Right renal pelvis (tissue), 4 donors: ENCODE measurements at regions not wholly inside any gene's neighbourhood (a gene's known extent, or its start where the extent isn't known, plus 50 kb on each side); places are given as distances from the start of the nearest gene placed in this dataset.

Experiments
- DNase-seq, 4 donors: peaks; one replicate each; pipeline ENCODE4 v3.0.0-alpha.2; 2013; ENCODE audit warnings: low read depth in 4 of 4, low spot score in 3 of 4, missing footprints in 1 of 4

DNA sequence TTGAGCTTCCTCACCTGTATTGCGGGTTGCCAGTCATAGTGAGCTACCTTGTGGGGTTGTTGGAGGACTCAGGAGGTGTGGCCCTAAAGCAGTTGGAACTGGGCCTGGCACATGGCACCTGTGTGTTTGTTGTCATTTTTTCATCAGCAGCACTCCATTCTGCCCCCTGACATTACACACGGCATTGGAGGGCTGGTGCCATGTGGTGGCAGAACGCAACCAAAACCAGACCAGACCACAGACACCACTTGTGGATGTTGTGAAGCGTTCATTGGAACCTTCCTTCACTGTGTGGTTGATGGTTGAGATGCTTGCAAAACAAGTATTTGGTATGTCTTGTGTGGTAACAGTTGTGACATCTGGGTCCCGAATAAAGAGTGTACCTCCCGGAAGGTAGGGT is 113.2 kb upstream of the ERCC6L2 start:
- no peak for DNase-seq

DNA sequence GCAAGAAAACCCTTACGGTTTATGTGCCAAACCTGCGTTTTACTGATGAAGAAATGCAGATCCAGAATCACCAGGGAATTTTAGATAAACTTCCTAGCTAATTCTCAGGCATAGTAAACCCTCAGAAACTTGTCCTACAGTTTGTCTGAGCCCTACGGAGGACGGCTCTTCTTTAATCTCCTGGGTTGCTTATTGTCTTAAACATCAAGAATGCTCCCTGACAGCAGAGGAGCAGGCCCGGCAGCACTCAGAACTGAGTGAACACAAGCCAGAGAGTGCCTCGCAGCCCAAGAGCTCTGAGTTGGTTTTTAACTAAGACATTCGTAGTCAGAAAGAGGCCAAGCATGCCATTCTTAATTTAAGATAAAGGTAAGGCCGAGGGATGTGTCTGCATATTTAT is 114.7 kb upstream of the ERCC6L2 start:
- DNase-seq: no peak

- DNase-seq: no peak
Observed at GRCh38 chr9:95757439-95757838, 118.1 kb upstream of the ERCC6L2 start.

DNA sequence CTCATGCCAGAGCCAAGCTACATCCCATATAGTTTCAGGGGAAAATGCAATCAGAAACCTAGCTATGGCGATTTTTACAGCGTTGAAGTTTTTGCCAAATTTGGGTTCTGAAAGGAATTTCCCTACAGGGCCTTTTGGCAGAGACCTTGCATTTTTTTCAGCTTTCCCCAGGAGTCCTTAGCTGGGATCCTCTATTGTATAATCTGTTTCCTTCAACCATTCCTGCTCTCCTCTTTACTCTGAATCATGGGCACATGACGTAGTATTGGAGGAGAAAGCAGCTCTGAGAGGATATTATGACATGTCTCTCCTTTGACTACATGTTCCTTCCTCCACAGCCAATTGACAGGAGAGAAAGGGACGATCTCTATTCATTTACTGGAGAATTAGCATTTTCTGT is 118.5 kb upstream of the ERCC6L2 start:
- DNase-seq: no peak

DNA sequence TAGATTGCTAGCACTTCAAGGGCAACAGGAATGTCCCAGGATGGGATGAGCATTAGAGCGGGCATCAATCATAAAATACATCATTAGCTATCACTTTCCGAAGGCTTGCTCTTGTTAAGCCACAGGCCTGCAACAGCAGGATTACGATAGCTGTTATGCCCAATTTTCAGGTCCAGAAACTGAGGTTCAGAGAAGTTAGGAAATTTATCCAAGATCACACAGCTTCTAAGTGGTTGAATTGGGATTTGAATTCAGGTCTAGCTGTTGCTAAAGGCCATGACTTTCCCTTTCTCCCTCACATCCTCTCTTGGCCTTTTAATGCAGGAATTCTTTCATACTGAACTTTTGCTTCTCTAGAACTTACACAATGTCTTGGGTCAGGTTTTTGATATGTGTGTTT is 119.4 kb upstream of the ERCC6L2 start:
- DNase-seq: no peak

GRCh38 chr9:95755421-95755730 is 120.1 kb upstream of the ERCC6L2 start:
- no peak for DNase-seq

- no peak for DNase-seq
Observed at GRCh38 chr9:95754533-95755420, 120.7 kb upstream of the ERCC6L2 start.

DNA sequence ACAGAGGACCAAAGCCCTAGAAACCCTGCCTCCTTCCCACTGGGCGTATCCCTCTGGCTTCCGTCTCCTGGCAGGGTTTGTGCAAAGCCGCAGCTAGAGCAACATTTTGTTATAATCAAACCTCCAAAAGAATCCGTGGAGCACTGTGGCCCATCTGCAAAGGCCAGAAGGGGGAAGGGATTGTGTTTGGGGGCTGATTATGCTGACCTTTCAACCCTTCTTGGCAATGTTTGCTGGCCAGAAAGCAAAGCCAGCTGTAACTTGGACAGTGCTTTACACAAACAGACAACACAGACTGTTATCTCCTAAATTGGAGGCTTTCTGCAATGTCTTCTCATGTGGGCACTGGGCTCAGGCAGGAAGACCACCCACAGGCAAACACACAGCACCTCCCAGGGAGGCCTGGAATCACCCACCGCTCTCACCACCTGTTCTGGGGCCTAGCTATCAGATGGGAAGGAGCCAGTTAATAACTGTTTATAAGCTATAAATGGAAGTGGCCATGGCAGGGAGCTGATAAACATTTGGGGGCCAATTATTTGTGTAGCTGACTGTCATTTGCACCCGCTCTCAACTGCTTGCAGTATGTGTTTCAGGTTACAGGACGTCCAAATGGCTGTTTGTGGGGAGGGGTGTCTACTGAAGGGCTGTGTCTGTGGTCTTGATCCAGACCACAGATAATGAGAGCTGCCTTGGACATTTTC is 121.6 kb upstream of the ERCC6L2 start:
- no peak for DNase-seq

DNA sequence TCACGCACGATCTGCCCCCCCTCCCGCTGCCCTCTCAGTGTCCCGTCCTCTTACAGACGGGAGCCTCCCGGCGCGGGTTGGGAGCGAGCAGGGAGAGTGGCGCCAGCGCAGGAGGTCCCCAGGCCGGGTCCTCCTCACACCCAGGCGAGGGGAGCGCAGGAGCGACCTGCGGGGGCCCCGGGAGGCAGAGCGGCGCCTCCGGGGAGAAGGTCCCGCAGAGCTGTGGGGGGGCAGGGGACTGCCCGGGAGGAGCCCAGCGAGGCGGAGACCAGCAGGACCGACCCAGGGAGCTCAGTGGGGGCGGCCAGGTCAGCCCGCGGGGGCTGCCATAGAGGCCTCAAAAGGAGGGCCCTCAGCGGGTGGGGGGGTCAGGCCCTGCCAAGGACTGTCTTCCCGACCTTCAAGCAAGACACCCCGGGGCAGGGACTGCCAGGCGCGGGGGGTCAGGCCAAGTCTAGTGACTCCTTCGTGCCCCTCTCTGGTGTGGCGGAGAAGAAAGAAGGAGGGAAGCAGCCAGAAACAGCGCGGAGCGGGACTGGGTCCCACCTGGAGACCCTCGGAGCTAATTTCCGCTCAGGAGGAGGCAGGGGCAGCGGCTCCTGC is 123.3 kb upstream of the ERCC6L2 start:
- no peak for DNase-seq

GRCh38 chr9:95751520-95751790 is 124.0 kb upstream of the ERCC6L2 start:
- DNase-seq: no peak

DNA sequence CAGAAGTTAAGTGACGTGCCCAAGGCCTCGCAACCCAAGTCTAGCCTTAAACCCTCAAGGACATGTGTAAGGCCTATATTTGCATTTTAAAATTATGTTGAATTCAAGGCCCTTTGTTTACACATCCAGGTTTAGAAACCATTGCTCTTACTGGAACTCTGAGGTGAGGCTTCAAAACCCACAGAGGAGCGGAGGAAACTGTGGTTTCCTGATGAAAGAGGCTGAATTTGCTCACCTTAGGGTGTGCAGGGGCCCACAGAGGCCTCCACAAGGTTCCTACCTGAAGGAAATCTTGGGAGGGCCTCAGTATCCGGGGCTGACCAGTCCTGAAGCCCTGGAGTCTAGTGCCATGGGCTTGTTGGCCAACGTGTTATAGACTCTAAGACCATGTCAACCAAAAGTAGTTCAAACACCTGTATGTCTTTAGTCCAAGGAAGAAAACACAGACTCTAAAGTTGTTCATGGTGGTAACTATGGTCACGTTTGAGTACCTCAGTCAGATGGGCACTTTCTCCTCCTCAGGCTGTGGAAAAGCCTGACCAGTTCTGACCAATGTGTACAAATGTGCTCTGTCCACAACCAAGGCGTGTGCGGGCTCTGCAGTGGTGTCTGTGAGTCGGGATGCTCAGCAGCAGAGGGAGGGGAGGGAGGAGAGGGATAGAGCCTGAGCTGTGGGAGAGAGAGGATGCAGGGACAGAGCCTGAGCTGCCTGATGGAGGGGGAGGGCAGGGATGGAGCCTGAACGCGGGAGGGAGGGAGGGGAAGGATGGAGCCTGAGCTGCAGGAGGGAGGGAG is 124.6 kb upstream of the ERCC6L2 start:
- DNase-seq: no peak

DNA sequence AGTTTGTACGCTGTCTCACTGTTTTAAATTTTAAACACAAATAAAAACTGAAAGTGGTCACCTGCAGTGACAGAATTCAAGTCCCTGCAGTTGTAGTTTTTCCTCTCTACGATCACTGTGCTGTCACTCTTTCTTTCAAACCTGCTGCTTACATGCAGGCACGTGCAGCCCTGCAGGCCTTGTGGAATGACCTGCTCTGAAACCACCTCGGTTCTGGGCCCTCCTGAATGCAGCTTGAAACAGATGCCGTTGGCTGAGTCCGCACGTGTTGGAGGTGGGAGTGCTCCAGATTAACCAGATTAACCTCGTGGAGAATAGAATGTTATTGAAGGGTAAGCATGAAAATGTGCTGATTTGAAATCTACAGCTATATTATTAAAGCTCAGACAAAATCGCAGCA is 126.0 kb upstream of the ERCC6L2 start:
- DNase-seq: no peak

DNA sequence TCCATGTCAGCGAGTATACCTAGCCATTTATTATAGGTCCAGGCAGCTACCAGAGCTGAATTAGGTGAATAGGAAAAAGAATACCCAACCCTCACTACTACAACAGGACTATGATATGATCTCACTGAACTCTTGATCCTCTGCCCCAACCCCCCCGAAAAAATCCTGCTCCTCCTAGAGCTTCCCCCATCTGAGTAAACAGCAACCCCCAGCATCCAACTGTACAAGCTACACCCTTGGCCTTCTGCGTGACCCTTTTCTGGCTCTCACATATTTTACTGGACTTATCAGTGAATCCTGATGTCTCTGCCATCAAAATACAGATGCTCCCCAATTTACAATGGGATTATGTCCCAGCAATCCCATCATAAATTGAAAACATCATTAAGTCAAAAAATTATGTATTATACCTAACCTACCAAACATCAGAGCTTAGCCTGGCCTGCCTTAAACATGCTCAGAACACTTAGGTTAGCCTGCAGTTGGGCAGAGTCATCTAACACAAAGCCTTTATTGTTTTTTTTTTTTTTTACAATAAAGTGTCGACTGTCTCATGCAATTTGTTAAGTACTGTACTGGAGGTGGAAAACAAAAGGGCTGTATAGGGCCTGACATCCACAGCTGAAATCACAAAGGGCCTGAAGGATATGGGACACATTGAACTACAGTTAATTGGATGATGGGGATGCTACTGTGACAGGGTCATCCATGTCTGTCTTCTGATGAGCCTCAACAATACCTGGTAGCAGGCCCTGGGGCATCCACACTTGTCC is 128.9 kb upstream of the ERCC6L2 start:
- DNase-seq: no peak

- no peak for DNase-seq
Observed at GRCh38 chr9:95742821-95743220, 132.7 kb upstream of the ERCC6L2 start.

DNA sequence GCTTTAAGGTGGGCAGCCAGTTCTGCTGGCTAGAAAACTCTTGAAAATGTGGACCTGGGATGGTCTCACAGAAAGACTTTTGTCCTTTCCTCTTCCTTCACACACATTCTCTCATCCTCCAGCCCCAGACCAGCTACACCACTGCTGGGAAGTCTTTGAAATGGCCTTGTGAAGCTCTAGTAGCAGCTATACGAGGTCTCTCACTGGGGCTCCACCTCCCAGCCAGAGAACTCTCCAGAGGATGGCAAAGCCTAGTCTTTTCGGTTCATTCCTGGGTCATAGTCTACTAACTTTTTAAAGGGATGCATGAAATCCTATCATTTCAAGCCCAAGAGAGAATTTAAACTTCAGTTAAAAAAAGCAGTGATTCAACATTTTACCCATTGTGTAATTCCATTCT is 133.9 kb upstream of the ERCC6L2 start:
- no peak for DNase-seq

DNA sequence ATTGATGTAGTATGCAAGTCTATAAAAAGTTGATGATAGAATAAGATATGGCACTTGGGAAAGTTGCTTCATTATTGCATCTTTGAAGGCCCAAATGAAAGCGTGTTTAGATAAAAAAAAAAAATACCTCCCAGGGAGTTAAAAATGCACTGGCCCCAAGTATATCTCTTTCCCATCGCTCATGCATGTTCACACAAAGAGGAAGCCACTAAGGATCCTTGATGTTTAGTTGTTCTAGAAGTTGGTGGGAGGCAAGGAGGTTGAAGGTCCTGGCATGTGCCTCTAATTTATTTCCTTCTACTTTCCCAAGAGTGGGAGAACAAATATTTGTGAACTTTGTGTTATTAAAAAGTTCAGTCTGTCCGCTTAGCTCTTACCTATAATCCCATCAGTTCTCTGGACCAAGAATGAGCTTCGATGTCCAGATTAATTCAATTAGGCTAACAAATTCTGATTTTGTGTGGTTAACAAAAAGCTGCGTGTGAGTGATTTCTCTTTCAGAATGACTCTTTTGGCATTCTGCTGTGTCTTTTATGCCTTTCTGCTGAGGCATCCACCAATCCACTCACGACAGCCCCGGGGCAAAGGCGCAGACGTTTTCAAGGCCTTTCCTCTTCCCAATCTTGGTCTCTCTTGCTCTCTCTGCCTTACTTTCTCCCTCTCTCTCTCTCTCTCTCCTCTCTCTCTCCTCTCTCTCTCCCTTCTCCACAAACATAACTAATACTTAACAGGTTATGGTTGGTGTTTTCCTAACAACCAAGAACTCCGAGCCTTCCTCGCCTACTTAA is 135.1 kb upstream of the ERCC6L2 start:
- DNase-seq: no peak

DNA sequence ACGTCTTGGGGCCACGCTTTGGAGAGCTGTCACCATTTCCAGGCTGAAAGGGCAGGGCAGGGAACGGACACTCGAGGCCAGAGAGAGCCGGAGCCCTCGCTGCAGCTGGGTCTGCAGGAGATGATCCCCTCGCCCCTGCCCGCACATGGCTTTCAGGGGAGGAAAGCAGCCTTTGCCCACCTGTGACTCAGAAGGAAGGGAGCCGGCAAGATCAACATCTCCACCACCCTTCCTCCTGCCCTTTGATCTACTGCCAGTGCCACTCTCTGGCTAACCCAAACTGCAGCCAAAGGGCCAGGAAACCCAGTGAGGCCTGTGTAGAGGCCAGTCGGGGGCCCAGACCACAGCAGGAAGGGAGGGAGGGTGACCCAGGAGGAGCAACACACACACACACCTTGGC is 137.1 kb upstream of the ERCC6L2 start:
- no peak for DNase-seq

DNA sequence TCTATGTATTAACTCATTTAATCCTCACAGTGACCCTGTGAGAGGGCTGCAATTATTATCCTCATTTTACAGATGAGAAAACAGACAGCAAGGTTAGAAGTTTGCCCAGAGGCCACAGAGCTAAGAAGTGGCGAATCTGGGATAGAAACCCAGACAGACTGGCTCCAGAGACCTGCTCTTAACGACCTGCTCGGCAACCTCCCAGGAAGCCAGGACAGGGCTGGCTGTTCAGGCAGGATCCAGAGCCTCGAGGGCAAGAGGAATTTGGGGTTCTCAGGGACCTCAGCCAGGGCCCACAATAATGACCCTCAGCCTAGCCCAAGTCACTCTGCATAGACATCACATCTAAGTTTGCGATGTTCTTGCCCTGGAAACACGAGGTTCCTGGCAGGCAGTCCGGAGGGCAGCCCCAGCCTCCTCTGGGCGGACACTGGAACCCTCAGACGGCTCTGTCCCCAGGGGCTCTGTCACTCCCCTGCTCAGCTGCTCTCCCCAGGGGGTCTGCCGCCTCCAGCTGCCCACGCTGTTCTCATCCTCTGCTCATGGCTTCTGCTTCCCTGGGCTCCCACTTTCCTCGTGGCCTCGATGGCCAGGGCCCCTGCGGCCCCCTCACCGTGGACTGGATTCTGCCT is 138.5 kb upstream of the ERCC6L2 start:
- DNase-seq: no peak

DNA sequence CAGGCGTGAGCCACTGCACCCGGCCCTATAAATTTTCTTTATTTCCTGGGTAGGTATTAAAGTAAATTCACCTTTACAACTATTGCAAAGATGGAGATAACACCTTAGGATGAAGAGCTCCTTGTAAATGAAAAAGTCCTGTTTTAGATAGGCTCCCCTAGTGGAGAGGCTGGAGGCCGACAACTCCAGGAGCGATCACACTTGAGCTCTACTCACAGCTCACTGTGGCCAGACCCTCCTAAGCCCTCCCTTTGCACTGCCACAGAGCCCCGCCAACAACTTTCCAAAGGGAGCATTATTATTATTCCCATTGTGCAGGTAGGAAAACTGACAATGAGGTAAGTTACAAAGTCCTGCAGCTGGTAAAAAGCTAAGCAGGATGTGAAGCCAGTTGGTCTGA is 139.1 kb upstream of the ERCC6L2 start:
- DNase-seq: no peak
